Panc1 (cell line): ENCODE measurements at regions not wholly inside any gene's neighbourhood (a gene's known extent, or its start where the extent isn't known, plus 50 kb on each side); places are given as distances from the start of the nearest gene placed in this dataset.
"Not testable (repeated sequence)": the region's sequence is repeated elsewhere in the genome, so short reads cannot be mapped to it uniquely, and the experiment has no call there.

ENCODE experiments used
- POLR2AphosphoS5 ChIP-seq: IDR thresholded peaks from 2 replicates; pipeline ENCODE4 v1.6.1; 2012; ENCODE audit warnings: mild to moderate bottlenecking, low read depth, low read length, moderate library complexity
- SIN3A ChIP-seq: IDR thresholded peaks from 2 replicates; pipeline ENCODE4 v1.6.1; 2012; ENCODE audit warnings: low read depth, mild to moderate bottlenecking, low read length, moderate library complexity, borderline replicate concordance; ENCODE audit not compliant: insufficient read depth
- TF ChIP-seq, protein P1 (sequence below): fragments of 450-650 bp; IDR thresholded peaks from 2 replicates; pipeline ENCODE4 v1.5.1; 2017; ENCODE audit warnings: mild to moderate bottlenecking
- TF ChIP-seq, protein P2 (sequence below), 2 experiments: IDR thresholded peaks; 2 replicates each; pipeline ENCODE4 v1.6.1; 2011 to 2012; ENCODE audit warnings: low read depth in 2 of 2, control low read depth in 1 of 2, low read length in 1 of 2, mild to moderate bottlenecking in 1 of 2, moderate library complexity in 1 of 2; ENCODE audit not compliant: insufficient read depth in 1 of 2

DNA sequence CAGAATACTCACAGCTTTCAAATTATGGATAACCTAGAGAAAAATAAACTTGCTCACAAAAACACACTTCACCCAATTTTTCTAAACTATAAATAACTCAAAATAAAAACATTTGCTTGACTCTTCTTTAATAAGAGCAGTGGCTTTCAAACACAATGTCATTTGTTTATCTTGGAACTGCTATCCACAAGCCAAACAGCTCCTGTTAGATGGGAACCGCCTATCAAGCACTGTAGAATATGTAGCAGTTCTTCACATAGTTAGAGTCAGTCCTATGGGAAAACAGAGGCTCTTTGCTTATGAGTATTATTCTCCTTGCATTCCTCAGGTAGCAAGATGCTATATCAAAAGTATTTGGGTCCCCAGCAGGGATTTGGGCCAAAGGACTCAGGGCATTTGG, 120.2 kb upstream of the KCNJ18 start:
- TF ChIP-seq, protein P1, sequence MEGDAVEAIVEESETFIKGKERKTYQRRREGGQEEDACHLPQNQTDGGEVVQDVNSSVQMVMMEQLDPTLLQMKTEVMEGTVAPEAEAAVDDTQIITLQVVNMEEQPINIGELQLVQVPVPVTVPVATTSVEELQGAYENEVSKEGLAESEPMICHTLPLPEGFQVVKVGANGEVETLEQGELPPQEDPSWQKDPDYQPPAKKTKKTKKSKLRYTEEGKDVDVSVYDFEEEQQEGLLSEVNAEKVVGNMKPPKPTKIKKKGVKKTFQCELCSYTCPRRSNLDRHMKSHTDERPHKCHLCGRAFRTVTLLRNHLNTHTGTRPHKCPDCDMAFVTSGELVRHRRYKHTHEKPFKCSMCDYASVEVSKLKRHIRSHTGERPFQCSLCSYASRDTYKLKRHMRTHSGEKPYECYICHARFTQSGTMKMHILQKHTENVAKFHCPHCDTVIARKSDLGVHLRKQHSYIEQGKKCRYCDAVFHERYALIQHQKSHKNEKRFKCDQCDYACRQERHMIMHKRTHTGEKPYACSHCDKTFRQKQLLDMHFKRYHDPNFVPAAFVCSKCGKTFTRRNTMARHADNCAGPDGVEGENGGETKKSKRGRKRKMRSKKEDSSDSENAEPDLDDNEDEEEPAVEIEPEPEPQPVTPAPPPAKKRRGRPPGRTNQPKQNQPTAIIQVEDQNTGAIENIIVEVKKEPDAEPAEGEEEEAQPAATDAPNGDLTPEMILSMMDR = not testable (repeated sequence)
- TF ChIP-seq, protein P2, sequence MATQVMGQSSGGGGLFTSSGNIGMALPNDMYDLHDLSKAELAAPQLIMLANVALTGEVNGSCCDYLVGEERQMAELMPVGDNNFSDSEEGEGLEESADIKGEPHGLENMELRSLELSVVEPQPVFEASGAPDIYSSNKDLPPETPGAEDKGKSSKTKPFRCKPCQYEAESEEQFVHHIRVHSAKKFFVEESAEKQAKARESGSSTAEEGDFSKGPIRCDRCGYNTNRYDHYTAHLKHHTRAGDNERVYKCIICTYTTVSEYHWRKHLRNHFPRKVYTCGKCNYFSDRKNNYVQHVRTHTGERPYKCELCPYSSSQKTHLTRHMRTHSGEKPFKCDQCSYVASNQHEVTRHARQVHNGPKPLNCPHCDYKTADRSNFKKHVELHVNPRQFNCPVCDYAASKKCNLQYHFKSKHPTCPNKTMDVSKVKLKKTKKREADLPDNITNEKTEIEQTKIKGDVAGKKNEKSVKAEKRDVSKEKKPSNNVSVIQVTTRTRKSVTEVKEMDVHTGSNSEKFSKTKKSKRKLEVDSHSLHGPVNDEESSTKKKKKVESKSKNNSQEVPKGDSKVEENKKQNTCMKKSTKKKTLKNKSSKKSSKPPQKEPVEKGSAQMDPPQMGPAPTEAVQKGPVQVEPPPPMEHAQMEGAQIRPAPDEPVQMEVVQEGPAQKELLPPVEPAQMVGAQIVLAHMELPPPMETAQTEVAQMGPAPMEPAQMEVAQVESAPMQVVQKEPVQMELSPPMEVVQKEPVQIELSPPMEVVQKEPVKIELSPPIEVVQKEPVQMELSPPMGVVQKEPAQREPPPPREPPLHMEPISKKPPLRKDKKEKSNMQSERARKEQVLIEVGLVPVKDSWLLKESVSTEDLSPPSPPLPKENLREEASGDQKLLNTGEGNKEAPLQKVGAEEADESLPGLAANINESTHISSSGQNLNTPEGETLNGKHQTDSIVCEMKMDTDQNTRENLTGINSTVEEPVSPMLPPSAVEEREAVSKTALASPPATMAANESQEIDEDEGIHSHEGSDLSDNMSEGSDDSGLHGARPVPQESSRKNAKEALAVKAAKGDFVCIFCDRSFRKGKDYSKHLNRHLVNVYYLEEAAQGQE (IDR thresholded peaks at IDR 0.05; ENCODE audit: insufficient read depth in 1 of 2, low read depth in 2 of 2, low read length in 1 of 2) = not testable (repeated sequence)
- TF ChIP-seq POLR2AphosphoS5, SIN3A: not testable (repeated sequence)
